Stomach (tissue), 4 donors: ENCODE measurements at regions not wholly inside any gene's neighbourhood (a gene's known extent, or its start where the extent isn't known, plus 50 kb on each side); places are given as distances from the start of the nearest gene placed in this dataset.

ENCODE experiments used
- CTCF ChIP-seq, 7 experiments: fragments of 450-650 bp in 4 of 7; fragments of 200-600 bp in 3 of 7; sonication (generic) in 3 of 7; IDR thresholded peaks; one replicate each; pipeline ENCODE4 v1.5.1; 2016 to 2019; ENCODE audit warnings: antibody characterized with exemption in 7 of 7, control low read depth in 2 of 7, mild to moderate bottlenecking in 1 of 7
- EP300 ChIP-seq: sonication (generic); formaldehyde crosslinking; IDR thresholded peaks from one replicate; pipeline ENCODE4 v1.6.1; 2017; ENCODE audit warnings: antibody characterized with exemption
- POLR2A ChIP-seq, 4 donors: fragments of 450-650 bp; IDR thresholded peaks; one replicate each; pipeline ENCODE4 v1.6.1; 2016; ENCODE audit warnings: antibody characterized with exemption in 4 of 4, control low read depth in 2 of 4, mild to moderate bottlenecking in 1 of 4, moderate library complexity in 1 of 4
- POLR2AphosphoS5 ChIP-seq, 3 donors: sonication (generic); formaldehyde crosslinking; IDR thresholded peaks; one replicate each; pipeline ENCODE4 v1.6.1; 2016; ENCODE audit warnings: antibody characterized with exemption in 3 of 3

- TF ChIP-seq CTCF (IDR thresholded peaks at IDR 0.05) (no peak), EP300 (no peak), POLR2A (IDR thresholded peaks at IDR 0.05) (no peak), POLR2AphosphoS5 (IDR thresholded peaks at IDR 0.05) (no peak)
Observed at GRCh38 chr2:215718436-215718835, 282.6 kb upstream of the FN1 start.
